IMR-90 (cell line): ENCODE measurements at regions not wholly inside any gene's neighbourhood (a gene's known extent, or its start where the extent isn't known, plus 50 kb on each side); places are given as distances from the start of the nearest gene placed in this dataset.

Experiments
- ATAC-seq: fragments of 200-7000 bp; cut with Tn5 transposase; 2 replicates; pipeline ENCODE4 v1.9.1; 2020; ENCODE audit warnings: low read depth, mild to moderate bottlenecking, moderate library complexity
- BruUV-seq: library from RNA; stranded (reverse); fragments of 400-500 nt; replicated peaks from 2 replicates; lab custom pipeline; 2021; lab: Mats Ljungman, UMichigan
- CTCF ChIA-PET: fragments of 300-600 bp; formaldehyde crosslinking; extraction: SDS; loops from one replicate; lab custom pipeline; 2021; ENCODE audit warnings: antibody characterized with exemption; lab: Yijun Ruan, JAX
- POLR2A ChIA-PET: fragments of 300-600 bp; sonication (Branson Sonifier 250); formaldehyde crosslinking; loops from one replicate; lab custom pipeline; 2022; ENCODE audit warnings: antibody characterized with exemption; ENCODE audit not compliant: unreplicated experiment; lab: Charles Lee
- DNase-seq: peaks from one replicate; pipeline ENCODE4 v3.0.0; 2013
- H2AFZ ChIP-seq: replicated peaks from 2 replicates; pipeline ENCODE3; 2013; ENCODE audit warnings: low read length, mild to moderate bottlenecking; ENCODE audit not compliant: poor library complexity
- H2AK5ac ChIP-seq: 2 replicates; pipeline ENCODE4 v1.6.1; 2013; ENCODE audit warnings: low read depth, low read length, inconsistent platforms
- H2AK9ac ChIP-seq: replicated peaks from 2 replicates; pipeline ENCODE3; 2013; ENCODE audit warnings: mild to moderate bottlenecking, low read depth, low read length, moderate library complexity; ENCODE audit not compliant: poor library complexity
- H2BK120ac ChIP-seq: 2 replicates; pipeline ENCODE4 v1.6.1; 2013; ENCODE audit warnings: low read depth, low read length, inconsistent platforms
- H2BK15ac ChIP-seq: 3 replicates; pipeline ENCODE4 v1.6.1; 2013; ENCODE audit warnings: low read depth, low read length, inconsistent platforms
- H2BK20ac ChIP-seq: 2 replicates; pipeline ENCODE4 v1.6.1; 2013; ENCODE audit warnings: low read depth, mild to moderate bottlenecking, inconsistent platforms, low read length, moderate library complexity
- H2BK5ac ChIP-seq: 2 replicates; pipeline ENCODE4 v1.6.1; 2013; ENCODE audit warnings: mild to moderate bottlenecking, low read depth, low read length, inconsistent platforms; ENCODE audit not compliant: poor library complexity, severe bottlenecking
- H3K14ac ChIP-seq: replicated peaks from 2 replicates; pipeline ENCODE4 v1.6.1; 2013; ENCODE audit warnings: low read depth, low read length, inconsistent platforms
- H3K18ac ChIP-seq: 2 replicates; pipeline ENCODE4 v1.6.1; 2013; ENCODE audit warnings: low read depth, low read length, control low read depth
- H3K23ac ChIP-seq: 2 replicates; pipeline ENCODE4 v1.6.1; 2013; ENCODE audit warnings: low read depth, low read length, inconsistent platforms
- H3K27ac ChIP-seq: 2 replicates; pipeline ENCODE4 v1.5.1; 2013; ENCODE audit warnings: mild to moderate bottlenecking, control low read depth, low read length; ENCODE audit not compliant: insufficient read depth
- H3K27me3 ChIP-seq: 2 replicates; pipeline ENCODE4 v1.6.1; 2013; ENCODE audit warnings: low read length; ENCODE audit not compliant: control insufficient read depth, insufficient read depth
- H3K36me3 ChIP-seq: 2 replicates; pipeline ENCODE4 v1.6.1; 2013; ENCODE audit warnings: low read length, mixed read lengths; ENCODE audit not compliant: control insufficient read depth, insufficient read depth
- H3K4ac ChIP-seq: 2 replicates; pipeline ENCODE4 v1.6.1; 2013; ENCODE audit warnings: low read depth, low read length, inconsistent platforms
- H3K4me1 ChIP-seq: 2 replicates; pipeline ENCODE4 v1.6.1; 2013; ENCODE audit warnings: low read length, mixed read lengths; ENCODE audit not compliant: control insufficient read depth, insufficient read depth
- H3K4me2 ChIP-seq: 2 replicates; pipeline ENCODE4 v1.6.1; 2013; ENCODE audit warnings: low read depth, mild to moderate bottlenecking, control low read depth, low read length, moderate library complexity
- H3K4me3 ChIP-seq: 2 replicates; pipeline ENCODE4 v1.5.1; 2013; ENCODE audit warnings: low read depth, mild to moderate bottlenecking, control low read depth, low read length, moderate library complexity; ENCODE audit not compliant: insufficient read depth
- H3K56ac ChIP-seq: 2 replicates; pipeline ENCODE4 v1.6.1; 2013; ENCODE audit warnings: low read length, inconsistent platforms; ENCODE audit not compliant: insufficient read depth; ENCODE audit errors: extremely low read depth
- H3K79me1 ChIP-seq, 2 experiments: 2 replicates each; pipeline ENCODE4 v1.6.1; 2013; ENCODE audit warnings: low read length in 2 of 2, inconsistent platforms in 1 of 2, low read depth in 1 of 2
- H3K9ac ChIP-seq: 2 replicates; pipeline ENCODE4 v1.6.1; 2013; ENCODE audit warnings: low read depth, low read length, control low read depth
- H3K9me1 ChIP-seq: 2 replicates; pipeline ENCODE4 v1.6.1; 2013; ENCODE audit warnings: low read length, inconsistent platforms; ENCODE audit not compliant: insufficient read depth
- H3K9me3 ChIP-seq: 2 replicates; pipeline ENCODE4 v1.6.1; 2013; ENCODE audit warnings: low read length; ENCODE audit not compliant: control insufficient read depth, insufficient read depth
- H4K20me1 ChIP-seq: 2 replicates; pipeline ENCODE4 v1.6.1; 2013; ENCODE audit warnings: low read length, inconsistent platforms; ENCODE audit not compliant: insufficient read depth
- H4K5ac ChIP-seq: 2 replicates; pipeline ENCODE4 v1.6.1; 2013; ENCODE audit warnings: mild to moderate bottlenecking, low read depth, low read length, control low read depth
- H4K8ac ChIP-seq, 2 experiments: 2 replicates each; pipeline ENCODE4 v1.6.1; 2013; ENCODE audit warnings: low read depth in 2 of 2, low read length in 2 of 2, control low read depth in 1 of 2, inconsistent platforms in 1 of 2
- H4K91ac ChIP-seq: 2 replicates; pipeline ENCODE4 v1.6.1; 2013; ENCODE audit warnings: low read depth, low read length, inconsistent platforms; ENCODE audit not compliant: insufficient read depth
- BHLHE40 ChIP-seq: fragments of 150-350 bp; IDR thresholded peaks from 2 replicates; pipeline ENCODE4 v1.6.1; 2016; ENCODE audit warnings: mild to moderate bottlenecking, low read depth, low read length
- CEBPB ChIP-seq: IDR thresholded peaks from 2 replicates; pipeline ENCODE4 v1.6.1; 2012; ENCODE audit warnings: low read depth, low read length, improper control_type of control experiment
- CHD1 ChIP-seq: IDR thresholded peaks from 2 replicates; pipeline ENCODE4 v1.6.1; 2012; ENCODE audit warnings: low read depth, low read length, improper control_type of control experiment
- FOS ChIP-seq: fragments of 150-350 bp; IDR thresholded peaks from 2 replicates; pipeline ENCODE4 v1.6.1; 2016; ENCODE audit warnings: low read depth, low read length
- MAFK ChIP-seq: IDR thresholded peaks from 2 replicates; pipeline ENCODE4 v1.6.1; 2012; ENCODE audit warnings: low read depth, low read length, improper control_type of control experiment
- MAZ ChIP-seq: IDR thresholded peaks from 2 replicates; pipeline ENCODE4 v1.6.1; 2012; ENCODE audit warnings: low read depth, mild to moderate bottlenecking, low read length, improper control_type of control experiment, moderate library complexity, borderline replicate concordance
- MXI1 ChIP-seq: IDR thresholded peaks from 2 replicates; pipeline ENCODE4 v1.6.1; 2012; ENCODE audit warnings: low read depth, mild to moderate bottlenecking, low read length, moderate library complexity, borderline replicate concordance
- NFE2L2 ChIP-seq: fragments of 150-350 bp; IDR thresholded peaks from 2 replicates; pipeline ENCODE4 v1.6.1; 2016; ENCODE audit warnings: low read depth, mild to moderate bottlenecking, low read length
- POLR2A ChIP-seq: IDR thresholded peaks from 2 replicates; pipeline ENCODE4 v1.6.1; 2012; ENCODE audit warnings: mild to moderate bottlenecking, low read depth, low read length
- RAD21 ChIP-seq: IDR thresholded peaks from 2 replicates; pipeline ENCODE4 v1.6.1; 2012; ENCODE audit warnings: low read length, improper control_type of control experiment
- RCOR1 ChIP-seq: IDR thresholded peaks from 2 replicates; pipeline ENCODE4 v1.6.1; 2012; ENCODE audit warnings: mild to moderate bottlenecking, low read length, improper control_type of control experiment; ENCODE audit not compliant: insufficient replicate concordance
- RFX5 ChIP-seq: IDR thresholded peaks from 2 replicates; pipeline ENCODE4 v1.8.0; 2012; ENCODE audit warnings: low read depth, mild to moderate bottlenecking, low read length, moderate library complexity
- SMC3 ChIP-seq: fragments of 150-350 bp; IDR thresholded peaks from 2 replicates; pipeline ENCODE4 v1.6.1; 2016; ENCODE audit warnings: low read depth, mild to moderate bottlenecking, antibody characterized with exemption, low read length, moderate library complexity
- WGBS, 2 experiments: methylation state at CpG; one replicate each; pipeline versions ENCODE4 v1.1.5 to v1.1.7; 2013; ENCODE audit warnings: missing lambda C conversion rate in 2 of 2; ENCODE audit not compliant: insufficient read length in 1 of 2; ENCODE audit errors: extremely low coverage in 2 of 2; 5-methylcytosine and 5-hydroxymethylcytosine counted together
- dilution Hi-C: fragments of 300-500 bp; cut with HindIII; formaldehyde crosslinking; loops from one replicate; pipeline ENCODE4 v1.14.3; 2018; ENCODE audit warnings: low sequenced_read_pairs; ENCODE audit not compliant: unreplicated experiment
- in situ Hi-C: fragments of 300-500 bp; cut with MboI; formaldehyde crosslinking; loops from 3 replicates; pipeline ENCODE4 v1.14.3; 2019; ENCODE audit warnings: low sequenced_read_pairs, inconsistent platforms, mixed read lengths
- intact Hi-C: fragments of 100-400 bp; cut with micrococcal nuclease; formaldehyde crosslinking; loops from 2 replicates; pipeline ENCODE4 v1.10.0; 2022
- TF ChIP-seq, protein P1 (sequence below): fragments of 150-350 bp; IDR thresholded peaks from 2 replicates; pipeline ENCODE4 v1.6.1; 2017; ENCODE audit warnings: mild to moderate bottlenecking, antibody characterized with exemption, low read length, low read depth
- TF ChIP-seq, protein P2 (sequence below): conservative IDR thresholded peaks from 2 replicates; pipeline ENCODE4 v1.5.1; 2012; ENCODE audit warnings: mild to moderate bottlenecking, low read depth, low read length, improper control_type of control experiment
- TF ChIP-seq, protein P3 (sequence below): fragments of 150-350 bp; IDR thresholded peaks from 2 replicates; pipeline ENCODE4 v1.6.1; 2016; ENCODE audit warnings: low read depth, mild to moderate bottlenecking, low read length, moderate library complexity, borderline replicate concordance

DNA sequence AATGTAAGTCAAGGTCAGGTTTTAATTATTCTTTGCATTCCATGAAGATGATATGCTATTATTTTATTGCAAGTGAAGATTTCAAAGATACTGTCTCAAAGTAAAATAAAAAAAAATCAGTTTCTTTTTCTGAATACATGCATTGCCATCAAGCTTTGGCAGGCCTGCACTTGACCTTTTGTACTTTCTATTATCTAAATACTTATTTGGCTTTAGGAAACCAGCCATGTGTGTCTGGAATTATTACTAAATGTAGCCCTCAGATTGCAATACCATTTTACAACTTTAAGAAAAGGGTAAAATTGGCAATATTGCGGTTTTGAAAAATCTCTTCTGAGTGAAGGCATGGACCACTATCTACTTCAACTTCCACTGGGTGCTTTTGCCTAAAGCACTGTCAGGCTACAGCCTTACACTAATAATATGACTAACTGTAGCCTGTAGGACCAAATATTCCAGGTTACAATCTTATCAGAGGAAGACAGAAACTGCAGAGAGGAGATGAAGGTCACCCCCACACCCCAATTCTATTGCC lies 349.4 kb upstream of the DCBLD2 start:
- dilution Hi-C loops, result no loop called here
- no peak overlapping the region for H2BK20ac ChIP-seq
- no peak overlapping the region for H3K14ac ChIP-seq
- no peak overlapping the region for H3K56ac ChIP-seq
- no peak overlapping the region for H3K23ac ChIP-seq
- no peak overlapping the region for H3K4ac ChIP-seq
- H2BK5ac ChIP-seq, result no peak overlapping the region
- no CpG with 5 or more reads among the region's 1 CpG for WGBS, 2 experiments
- ChIA-PET POLR2A (no interaction called here), CTCF (no interaction called here)
- H3K4me1 ChIP-seq, result peaks cover 3% of the 10 kb centered on the region; the same call in 1 of the 2 replicates
- H4K8ac ChIP-seq, result no peak overlapping the region
- intact Hi-C loops, result no loop called here
- H3K4me2 ChIP-seq, result no peak overlapping the region
- no peak overlapping the region for H4K5ac ChIP-seq
- H3K36me3 ChIP-seq, result no peaks in the 10 kb centered on the region
- no peaks in the 10 kb centered on the region for H3K27me3 ChIP-seq
- no peak overlapping the region for H2BK15ac ChIP-seq
- H3K18ac ChIP-seq, result no peak overlapping the region
- H3K9ac ChIP-seq, result no peak overlapping the region
- H3K4me3 ChIP-seq, result no peak overlapping the region
- no TSS peak for BruUV-seq
- no peaks in the 10 kb centered on the region for H3K9me3 ChIP-seq
- no peak overlapping the region for H2AK9ac ChIP-seq
- H4K91ac ChIP-seq, result no peak overlapping the region
- H2AK5ac ChIP-seq, result no peak overlapping the region
- H3K27ac ChIP-seq, result no peak overlapping the region
- TF ChIP-seq NFE2L2 (no peak), BHLHE40 (no peak), POLR2A (no peak), RFX5 (no peak), MXI1 (no peak), MAFK (no peak), MAZ (no peak), CEBPB (no peak), RAD21 (no peak), SMC3 (no peak), FOS (no peak), CHD1 (no peak), RCOR1 (no peak)
- TF ChIP-seq, protein P1, sequence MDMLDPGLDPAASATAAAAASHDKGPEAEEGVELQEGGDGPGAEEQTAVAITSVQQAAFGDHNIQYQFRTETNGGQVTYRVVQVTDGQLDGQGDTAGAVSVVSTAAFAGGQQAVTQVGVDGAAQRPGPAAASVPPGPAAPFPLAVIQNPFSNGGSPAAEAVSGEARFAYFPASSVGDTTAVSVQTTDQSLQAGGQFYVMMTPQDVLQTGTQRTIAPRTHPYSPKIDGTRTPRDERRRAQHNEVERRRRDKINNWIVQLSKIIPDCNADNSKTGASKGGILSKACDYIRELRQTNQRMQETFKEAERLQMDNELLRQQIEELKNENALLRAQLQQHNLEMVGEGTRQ, result no peak
- TF ChIP-seq, protein P2, sequence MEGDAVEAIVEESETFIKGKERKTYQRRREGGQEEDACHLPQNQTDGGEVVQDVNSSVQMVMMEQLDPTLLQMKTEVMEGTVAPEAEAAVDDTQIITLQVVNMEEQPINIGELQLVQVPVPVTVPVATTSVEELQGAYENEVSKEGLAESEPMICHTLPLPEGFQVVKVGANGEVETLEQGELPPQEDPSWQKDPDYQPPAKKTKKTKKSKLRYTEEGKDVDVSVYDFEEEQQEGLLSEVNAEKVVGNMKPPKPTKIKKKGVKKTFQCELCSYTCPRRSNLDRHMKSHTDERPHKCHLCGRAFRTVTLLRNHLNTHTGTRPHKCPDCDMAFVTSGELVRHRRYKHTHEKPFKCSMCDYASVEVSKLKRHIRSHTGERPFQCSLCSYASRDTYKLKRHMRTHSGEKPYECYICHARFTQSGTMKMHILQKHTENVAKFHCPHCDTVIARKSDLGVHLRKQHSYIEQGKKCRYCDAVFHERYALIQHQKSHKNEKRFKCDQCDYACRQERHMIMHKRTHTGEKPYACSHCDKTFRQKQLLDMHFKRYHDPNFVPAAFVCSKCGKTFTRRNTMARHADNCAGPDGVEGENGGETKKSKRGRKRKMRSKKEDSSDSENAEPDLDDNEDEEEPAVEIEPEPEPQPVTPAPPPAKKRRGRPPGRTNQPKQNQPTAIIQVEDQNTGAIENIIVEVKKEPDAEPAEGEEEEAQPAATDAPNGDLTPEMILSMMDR, result no peak
- TF ChIP-seq, protein P3, sequence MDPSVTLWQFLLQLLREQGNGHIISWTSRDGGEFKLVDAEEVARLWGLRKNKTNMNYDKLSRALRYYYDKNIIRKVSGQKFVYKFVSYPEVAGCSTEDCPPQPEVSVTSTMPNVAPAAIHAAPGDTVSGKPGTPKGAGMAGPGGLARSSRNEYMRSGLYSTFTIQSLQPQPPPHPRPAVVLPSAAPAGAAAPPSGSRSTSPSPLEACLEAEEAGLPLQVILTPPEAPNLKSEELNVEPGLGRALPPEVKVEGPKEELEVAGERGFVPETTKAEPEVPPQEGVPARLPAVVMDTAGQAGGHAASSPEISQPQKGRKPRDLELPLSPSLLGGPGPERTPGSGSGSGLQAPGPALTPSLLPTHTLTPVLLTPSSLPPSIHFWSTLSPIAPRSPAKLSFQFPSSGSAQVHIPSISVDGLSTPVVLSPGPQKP, result no peak
- H4K20me1 ChIP-seq, result no peaks in the 10 kb centered on the region
- DNase-seq (no peak), ATAC-seq (no peak)
- no peaks in the 10 kb centered on the region; the same call in none of the 2 replicates for H3K9me1 ChIP-seq
- no peaks in the 10 kb centered on the region for H3K79me1 ChIP-seq
- in situ Hi-C loops, result no loop called here
- H2AFZ ChIP-seq, result no peak overlapping the region
- H2BK120ac ChIP-seq, result no peak overlapping the region
